ENCODE measurements at regions not wholly inside any gene's neighbourhood (a gene's known extent, or its start where the extent isn't known, plus 50 kb on each side); places are given as distances from the start of the nearest gene placed in this dataset.

GRCh38 chr15:98445315-98445714 lies 203.0 kb upstream of the IGF1R start:
- no peak for TF ChIP-seq CTCF (IDR thresholded peaks at IDR 0.05 in 8 of 11, conservative IDR thresholded peaks at IDR 0.05 in 3 of 11)
- no peak for TF ChIP-seq POLR2A (IDR thresholded peaks at IDR 0.05)
- no peak for TF ChIP-seq POLR2AphosphoS5 (IDR thresholded peaks at IDR 0.05)

All from spleen (tissue), 7 donors.